ENCODE measurements at regions not wholly inside any gene's neighbourhood (a gene's known extent, or its start where the extent isn't known, plus 50 kb on each side); places are given as distances from the start of the nearest gene placed in this dataset.

DNA sequence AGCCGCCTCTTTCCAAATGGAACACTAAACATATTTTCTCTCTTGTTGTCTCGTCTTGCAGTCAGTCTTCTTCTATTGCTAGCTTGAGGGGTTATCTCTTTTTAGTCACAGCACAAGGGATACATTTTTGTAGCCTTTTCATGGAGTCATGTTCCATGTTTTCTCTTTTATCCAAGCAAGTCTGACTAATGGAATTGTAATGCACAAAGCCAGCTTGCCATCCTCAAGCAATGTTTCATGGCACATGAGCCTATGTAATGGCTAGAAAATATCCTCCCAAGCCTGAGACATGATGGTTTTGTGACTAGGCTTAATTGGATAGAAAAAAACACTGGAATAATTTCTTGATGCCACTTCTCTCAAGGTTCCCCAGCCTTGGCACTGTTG lies 414.6 kb upstream of the GOT2 start (continued):
- TF ChIP-seq, protein P1, sequence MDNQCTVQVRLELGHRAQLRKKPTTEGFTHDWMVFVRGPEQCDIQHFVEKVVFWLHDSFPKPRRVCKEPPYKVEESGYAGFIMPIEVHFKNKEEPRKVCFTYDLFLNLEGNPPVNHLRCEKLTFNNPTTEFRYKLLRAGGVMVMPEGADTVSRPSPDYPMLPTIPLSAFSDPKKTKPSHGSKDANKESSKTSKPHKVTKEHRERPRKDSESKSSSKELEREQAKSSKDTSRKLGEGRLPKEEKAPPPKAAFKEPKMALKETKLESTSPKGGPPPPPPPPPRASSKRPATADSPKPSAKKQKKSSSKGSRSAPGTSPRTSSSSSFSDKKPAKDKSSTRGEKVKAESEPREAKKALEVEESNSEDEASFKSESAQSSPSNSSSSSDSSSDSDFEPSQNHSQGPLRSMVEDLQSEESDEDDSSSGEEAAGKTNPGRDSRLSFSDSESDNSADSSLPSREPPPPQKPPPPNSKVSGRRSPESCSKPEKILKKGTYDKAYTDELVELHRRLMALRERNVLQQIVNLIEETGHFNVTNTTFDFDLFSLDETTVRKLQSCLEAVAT (IDR thresholded peaks at IDR 0.05) = no peak
- TF ChIP-seq, protein P2, sequence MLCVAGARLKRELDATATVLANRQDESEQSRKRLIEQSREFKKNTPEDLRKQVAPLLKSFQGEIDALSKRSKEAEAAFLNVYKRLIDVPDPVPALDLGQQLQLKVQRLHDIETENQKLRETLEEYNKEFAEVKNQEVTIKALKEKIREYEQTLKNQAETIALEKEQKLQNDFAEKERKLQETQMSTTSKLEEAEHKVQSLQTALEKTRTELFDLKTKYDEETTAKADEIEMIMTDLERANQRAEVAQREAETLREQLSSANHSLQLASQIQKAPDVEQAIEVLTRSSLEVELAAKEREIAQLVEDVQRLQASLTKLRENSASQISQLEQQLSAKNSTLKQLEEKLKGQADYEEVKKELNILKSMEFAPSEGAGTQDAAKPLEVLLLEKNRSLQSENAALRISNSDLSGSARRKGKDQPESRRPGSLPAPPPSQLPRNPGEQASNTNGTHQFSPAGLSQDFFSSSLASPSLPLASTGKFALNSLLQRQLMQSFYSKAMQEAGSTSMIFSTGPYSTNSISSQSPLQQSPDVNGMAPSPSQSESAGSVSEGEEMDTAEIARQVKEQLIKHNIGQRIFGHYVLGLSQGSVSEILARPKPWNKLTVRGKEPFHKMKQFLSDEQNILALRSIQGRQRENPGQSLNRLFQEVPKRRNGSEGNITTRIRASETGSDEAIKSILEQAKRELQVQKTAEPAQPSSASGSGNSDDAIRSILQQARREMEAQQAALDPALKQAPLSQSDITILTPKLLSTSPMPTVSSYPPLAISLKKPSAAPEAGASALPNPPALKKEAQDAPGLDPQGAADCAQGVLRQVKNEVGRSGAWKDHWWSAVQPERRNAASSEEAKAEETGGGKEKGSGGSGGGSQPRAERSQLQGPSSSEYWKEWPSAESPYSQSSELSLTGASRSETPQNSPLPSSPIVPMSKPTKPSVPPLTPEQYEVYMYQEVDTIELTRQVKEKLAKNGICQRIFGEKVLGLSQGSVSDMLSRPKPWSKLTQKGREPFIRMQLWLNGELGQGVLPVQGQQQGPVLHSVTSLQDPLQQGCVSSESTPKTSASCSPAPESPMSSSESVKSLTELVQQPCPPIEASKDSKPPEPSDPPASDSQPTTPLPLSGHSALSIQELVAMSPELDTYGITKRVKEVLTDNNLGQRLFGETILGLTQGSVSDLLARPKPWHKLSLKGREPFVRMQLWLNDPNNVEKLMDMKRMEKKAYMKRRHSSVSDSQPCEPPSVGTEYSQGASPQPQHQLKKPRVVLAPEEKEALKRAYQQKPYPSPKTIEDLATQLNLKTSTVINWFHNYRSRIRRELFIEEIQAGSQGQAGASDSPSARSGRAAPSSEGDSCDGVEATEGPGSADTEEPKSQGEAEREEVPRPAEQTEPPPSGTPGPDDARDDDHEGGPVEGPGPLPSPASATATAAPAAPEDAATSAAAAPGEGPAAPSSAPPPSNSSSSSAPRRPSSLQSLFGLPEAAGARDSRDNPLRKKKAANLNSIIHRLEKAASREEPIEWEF (IDR thresholded peaks at IDR 0.05; ENCODE audit: insufficient replicate concordance, low read depth, low read length) = no peak
- no peak for TF ChIP-seq SMAD1 (IDR thresholded peaks at IDR 0.05; ENCODE audit: low read depth, partially characterized antibody)

DNA sequence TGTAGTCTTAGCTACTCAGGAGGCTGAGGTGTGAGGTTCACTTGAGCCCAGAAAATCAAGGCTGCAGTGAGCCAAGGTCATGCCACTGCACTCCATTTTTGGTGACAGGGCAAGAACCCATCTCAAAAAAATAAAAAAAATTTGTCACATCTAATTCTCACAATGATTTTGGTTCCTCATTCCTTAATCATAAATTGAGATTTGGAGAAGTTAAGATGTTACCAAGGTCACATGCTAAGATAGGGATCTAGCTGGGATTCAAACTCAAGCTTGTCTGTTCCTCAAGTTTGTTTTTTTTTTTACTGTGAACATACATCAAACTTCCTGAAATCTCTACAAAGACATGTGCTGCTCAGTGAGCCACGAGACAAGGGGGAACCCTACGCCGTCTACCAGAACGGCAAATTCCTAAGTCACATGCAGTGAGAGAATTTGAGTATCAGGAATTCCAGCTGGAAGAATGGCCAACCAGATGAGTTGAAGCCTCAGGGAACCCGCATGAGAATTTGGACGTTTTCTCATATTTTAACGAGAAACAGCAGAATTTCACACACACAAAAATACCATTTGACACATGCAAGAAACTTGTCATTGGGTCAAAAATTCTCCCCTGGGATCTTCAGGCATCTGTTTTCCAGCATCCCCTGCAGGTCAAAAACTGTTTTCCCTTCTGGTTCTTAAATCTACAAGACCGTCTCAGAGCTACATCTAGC lies 414.1 kb upstream of the GOT2 start:
- no peak for FAIRE-seq
- intact Hi-C loops (cut with micrococcal nuclease; ENCODE audit: unreplicated experiment) = no loop called here
- H2AFZ ChIP-seq (ENCODE audit: control insufficient read depth, low read depth, low read length) = no peak overlapping the region
- no peak for ATAC-seq
- H3K27me3 ChIP-seq (replicated peaks in 1 of 2; ENCODE audit: control insufficient read depth in 2 of 2, insufficient read depth in 2 of 2, low read length in 1 of 2) = no peaks in the 10 kb centered on the region
- no peak overlapping the region for H3K9ac ChIP-seq (ENCODE audit: control insufficient read depth, insufficient read depth, low read length)
- no peaks in the 10 kb centered on the region for H3K4me1 ChIP-seq (ENCODE audit: control insufficient read depth, insufficient read depth, low read length)
- H3K4me2 ChIP-seq (ENCODE audit: control insufficient read depth, insufficient read depth) = no peak overlapping the region
- no peaks in the 10 kb centered on the region for H3K36me3 ChIP-seq (ENCODE audit: control insufficient read depth in 2 of 2, insufficient read depth in 2 of 2, low read length in 1 of 2)
- H3K27ac ChIP-seq (ENCODE audit: control insufficient read depth, insufficient read depth) = no peak overlapping the region
- H4K20me1 ChIP-seq (ENCODE audit: control insufficient read depth, insufficient read depth) = no peaks in the 10 kb centered on the region
- H3K4me3 ChIP-seq = no peak overlapping the region
- no TSS peak for BruUV-seq (replicated peaks)
- no peaks in the 10 kb centered on the region for H3K79me2 ChIP-seq (ENCODE audit: control insufficient read depth, insufficient read depth, low read length)
- 36% methylated on average over 8 of the region's 8 CpGs for WGBS (ENCODE audit: insufficient coverage, insufficient replicate concordance, low lambda C conversion rate, missing lambda C conversion rate)
- in situ Hi-C loops (cut with MboI) = no loop called here
- SMC1A ChIA-PET (ENCODE audit: uncharacterized antibody, unreplicated experiment) = no interaction called here
- H3K9me3 ChIP-seq (replicated peaks; ENCODE audit: control insufficient read depth, insufficient read depth, low read length) = no peaks in the 10 kb centered on the region
- CTCF ChIA-PET = no interaction called here
- no peak for DNase-seq (ENCODE audit: low read depth, low spot score)
- POLR2A ChIA-PET = no interaction called here
- RAD21 ChIA-PET (ENCODE audit: unreplicated experiment) = no interaction called here
- TF ChIP-seq, protein P3, sequence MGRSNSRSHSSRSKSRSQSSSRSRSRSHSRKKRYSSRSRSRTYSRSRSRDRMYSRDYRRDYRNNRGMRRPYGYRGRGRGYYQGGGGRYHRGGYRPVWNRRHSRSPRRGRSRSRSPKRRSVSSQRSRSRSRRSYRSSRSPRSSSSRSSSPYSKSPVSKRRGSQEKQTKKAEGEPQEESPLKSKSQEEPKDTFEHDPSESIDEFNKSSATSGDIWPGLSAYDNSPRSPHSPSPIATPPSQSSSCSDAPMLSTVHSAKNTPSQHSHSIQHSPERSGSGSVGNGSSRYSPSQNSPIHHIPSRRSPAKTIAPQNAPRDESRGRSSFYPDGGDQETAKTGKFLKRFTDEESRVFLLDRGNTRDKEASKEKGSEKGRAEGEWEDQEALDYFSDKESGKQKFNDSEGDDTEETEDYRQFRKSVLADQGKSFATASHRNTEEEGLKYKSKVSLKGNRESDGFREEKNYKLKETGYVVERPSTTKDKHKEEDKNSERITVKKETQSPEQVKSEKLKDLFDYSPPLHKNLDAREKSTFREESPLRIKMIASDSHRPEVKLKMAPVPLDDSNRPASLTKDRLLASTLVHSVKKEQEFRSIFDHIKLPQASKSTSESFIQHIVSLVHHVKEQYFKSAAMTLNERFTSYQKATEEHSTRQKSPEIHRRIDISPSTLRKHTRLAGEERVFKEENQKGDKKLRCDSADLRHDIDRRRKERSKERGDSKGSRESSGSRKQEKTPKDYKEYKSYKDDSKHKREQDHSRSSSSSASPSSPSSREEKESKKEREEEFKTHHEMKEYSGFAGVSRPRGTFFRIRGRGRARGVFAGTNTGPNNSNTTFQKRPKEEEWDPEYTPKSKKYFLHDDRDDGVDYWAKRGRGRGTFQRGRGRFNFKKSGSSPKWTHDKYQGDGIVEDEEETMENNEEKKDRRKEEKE (IDR thresholded peaks at IDR 0.05) = no peak
- TF ChIP-seq, protein P4, sequence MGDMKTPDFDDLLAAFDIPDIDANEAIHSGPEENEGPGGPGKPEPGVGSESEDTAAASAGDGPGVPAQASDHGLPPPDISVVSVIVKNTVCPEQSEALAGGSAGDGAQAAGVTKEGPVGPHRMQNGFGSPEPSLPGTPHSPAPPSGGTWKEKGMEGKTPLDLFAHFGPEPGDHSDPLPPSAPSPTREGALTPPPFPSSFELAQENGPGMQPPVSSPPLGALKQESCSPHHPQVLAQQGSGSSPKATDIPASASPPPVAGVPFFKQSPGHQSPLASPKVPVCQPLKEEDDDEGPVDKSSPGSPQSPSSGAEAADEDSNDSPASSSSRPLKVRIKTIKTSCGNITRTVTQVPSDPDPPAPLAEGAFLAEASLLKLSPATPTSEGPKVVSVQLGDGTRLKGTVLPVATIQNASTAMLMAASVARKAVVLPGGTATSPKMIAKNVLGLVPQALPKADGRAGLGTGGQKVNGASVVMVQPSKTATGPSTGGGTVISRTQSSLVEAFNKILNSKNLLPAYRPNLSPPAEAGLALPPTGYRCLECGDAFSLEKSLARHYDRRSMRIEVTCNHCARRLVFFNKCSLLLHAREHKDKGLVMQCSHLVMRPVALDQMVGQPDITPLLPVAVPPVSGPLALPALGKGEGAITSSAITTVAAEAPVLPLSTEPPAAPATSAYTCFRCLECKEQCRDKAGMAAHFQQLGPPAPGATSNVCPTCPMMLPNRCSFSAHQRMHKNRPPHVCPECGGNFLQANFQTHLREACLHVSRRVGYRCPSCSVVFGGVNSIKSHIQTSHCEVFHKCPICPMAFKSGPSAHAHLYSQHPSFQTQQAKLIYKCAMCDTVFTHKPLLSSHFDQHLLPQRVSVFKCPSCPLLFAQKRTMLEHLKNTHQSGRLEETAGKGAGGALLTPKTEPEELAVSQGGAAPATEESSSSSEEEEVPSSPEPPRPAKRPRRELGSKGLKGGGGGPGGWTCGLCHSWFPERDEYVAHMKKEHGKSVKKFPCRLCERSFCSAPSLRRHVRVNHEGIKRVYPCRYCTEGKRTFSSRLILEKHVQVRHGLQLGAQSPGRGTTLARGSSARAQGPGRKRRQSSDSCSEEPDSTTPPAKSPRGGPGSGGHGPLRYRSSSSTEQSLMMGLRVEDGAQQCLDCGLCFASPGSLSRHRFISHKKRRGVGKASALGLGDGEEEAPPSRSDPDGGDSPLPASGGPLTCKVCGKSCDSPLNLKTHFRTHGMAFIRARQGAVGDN (IDR thresholded peaks at IDR 0.05) = no peak
- no peak for TF ChIP-seq FOXK2 (IDR thresholded peaks at IDR 0.05)
